ENCODE measurements at regions not wholly inside any gene's neighbourhood (a gene's known extent, or its start where the extent isn't known, plus 50 kb on each side); places are given as distances from the start of the nearest gene placed in this dataset.

DNA sequence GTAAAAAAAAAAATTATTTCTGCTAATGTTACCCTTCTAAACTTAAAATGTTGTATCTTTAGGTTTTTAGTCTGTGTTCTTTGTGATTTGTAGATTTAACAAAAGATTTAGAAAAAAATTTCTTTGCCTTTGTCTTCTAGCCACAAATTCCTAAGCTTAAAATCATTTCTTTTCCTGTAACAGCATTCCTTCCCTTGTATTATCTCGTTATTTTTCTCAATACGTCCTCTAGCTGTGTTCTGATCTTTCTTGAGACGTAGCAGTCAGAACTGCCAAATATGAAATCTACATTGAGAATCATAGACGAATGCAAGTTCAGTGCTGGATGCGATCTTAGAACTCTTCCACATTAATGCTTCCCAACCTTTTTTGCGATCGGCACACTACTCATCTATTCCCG is 283.1 kb downstream of the UTRN start:
- TF ChIP-seq FOXK2 (IDR thresholded peaks at IDR 0.05) (no peak), L3MBTL2 (conservative IDR thresholded peaks at IDR 0.05) (no peak), BHLHE40 (IDR thresholded peaks at IDR 0.05; ENCODE audit: borderline replicate concordance) (no peak), SP1 (IDR thresholded peaks at IDR 0.05) (no peak), CTBP1 (IDR thresholded peaks at IDR 0.05; ENCODE audit: borderline replicate concordance) (no peak), LEF1 (IDR thresholded peaks at IDR 0.05; ENCODE audit: borderline replicate concordance) (no peak), ELF4 (IDR thresholded peaks at IDR 0.05) (no peak), FOXA1 (IDR thresholded peaks at IDR 0.05) (no peak), SUZ12 (IDR thresholded peaks at IDR 0.05) (no peak)
